SK-N-SH (cell line): ENCODE measurements at regions not wholly inside any gene's neighbourhood (a gene's known extent, or its start where the extent isn't known, plus 50 kb on each side); places are given as distances from the start of the nearest gene placed in this dataset.
A peak's percentile ranks its signal among the peaks of the same experiment; 100 is the strongest.

Experiments used
- CTCF ChIA-PET: fragments of 300-600, 350-600 bp; formaldehyde crosslinking; extraction: SDS; loops from one replicate; lab custom pipeline; 2021; lab: Yijun Ruan, JAX
- POLR2A ChIA-PET: fragments of 350-600 bp; sonication (Branson Sonifier 250); formaldehyde crosslinking; extraction: SDS; loops from one replicate; lab custom pipeline; 2020; ENCODE audit warnings: antibody characterized with exemption, inconsistent platforms; lab: Yijun Ruan, JAX
- DNase-seq: peaks from one replicate; pipeline ENCODE4 v3.0.0; 2012
- H2AFZ ChIP-seq: fragments of 200-600 bp; sonication (generic); 2 replicates; pipeline ENCODE4 v1.8.1; 2016; ENCODE audit warnings: antibody characterized with exemption, mild to moderate bottlenecking, low read depth
- H3F3A ChIP-seq: fragments of 200-600 bp; sonication (generic); replicated peaks from 2 replicates; pipeline ENCODE3; 2016; ENCODE audit warnings: antibody characterized with exemption, mild to moderate bottlenecking; ENCODE audit not compliant: insufficient read depth
- H3K27ac ChIP-seq, 2 experiments: fragments of 200-500 bp in 1 of 2; fragments of 200-600 bp in 1 of 2; sonication (Bioruptor generic) in 1 of 2; sonication (generic), shearing (Covaris generic) in 1 of 2; 2 replicates each; pipeline versions ENCODE4 v1.5.1 to v1.6.1; 2014 to 2016; ENCODE audit warnings: low read depth in 2 of 2, inconsistent platforms in 1 of 2, low read length in 1 of 2, mild to moderate bottlenecking in 1 of 2, mixed read lengths in 1 of 2
- H3K27me3 ChIP-seq: fragments of 200-600 bp; sonication (generic), shearing (Covaris generic); 2 replicates; pipeline ENCODE4 v1.6.1; 2016; ENCODE audit warnings: mixed run types; ENCODE audit not compliant: insufficient read depth
- H3K36me3 ChIP-seq, 2 experiments: fragments of 200-500 bp in 1 of 2; fragments of 200-600 bp in 1 of 2; sonication (Bioruptor generic) in 1 of 2; sonication (generic) in 1 of 2; replicated peaks in 1 of 2; 2 replicates each; pipeline versions ENCODE3 to v1.5.1; 2014 to 2016; ENCODE audit warnings: low read length in 1 of 2, mild to moderate bottlenecking in 1 of 2; ENCODE audit not compliant: insufficient read depth in 2 of 2, control insufficient read depth in 1 of 2
- H3K4me1 ChIP-seq, 2 experiments: fragments of 200-500 bp in 1 of 2; fragments of 200-600 bp in 1 of 2; sonication (Bioruptor generic) in 1 of 2; sonication (generic), shearing (Covaris generic) in 1 of 2; 2 replicates each; pipeline versions ENCODE4 v1.5.1 to v1.6.1; 2014 to 2016; ENCODE audit warnings: low read depth in 1 of 2, low read length in 1 of 2, mixed run types in 1 of 2; ENCODE audit not compliant: insufficient read depth in 2 of 2, control insufficient read depth in 1 of 2
- H3K4me2 ChIP-seq: fragments of 200-600 bp; sonication (generic), shearing (Covaris generic); 2 replicates; pipeline ENCODE4 v1.6.1; 2017; ENCODE audit warnings: mixed run types
- H3K4me3 ChIP-seq, 2 experiments: fragments of 200-500 bp in 1 of 2; fragments of 200-600 bp in 1 of 2; sonication (Bioruptor generic) in 1 of 2; sonication (generic), shearing (Covaris generic) in 1 of 2; 2 replicates each; pipeline versions ENCODE4 v1.5.1 to v1.8.1; 2014 to 2016; ENCODE audit warnings: low read depth in 2 of 2, inconsistent platforms in 1 of 2, low read length in 1 of 2, mild to moderate bottlenecking in 1 of 2, mixed read lengths in 1 of 2, moderate library complexity in 1 of 2
- H3K79me2 ChIP-seq: fragments of 200-600 bp; sonication (generic); 2 replicates; pipeline ENCODE4 v1.8.1; 2017; ENCODE audit warnings: mild to moderate bottlenecking; ENCODE audit not compliant: insufficient read depth
- H3K9ac ChIP-seq: fragments of 200-600 bp; sonication (generic); 2 replicates; pipeline ENCODE4 v1.6.1; 2017; ENCODE audit warnings: mixed run types
- H3K9me2 ChIP-seq: fragments of 200-600 bp; sonication (generic); 2 replicates; pipeline ENCODE4 v1.6.1; 2017; ENCODE audit warnings: mixed run types
- H3K9me3 ChIP-seq: fragments of 200-600 bp; sonication (generic); 2 replicates; pipeline ENCODE4 v1.6.1; 2017; ENCODE audit warnings: mixed run types, mild to moderate bottlenecking, moderate library complexity
- H4K20me1 ChIP-seq: fragments of 200-600 bp; sonication (generic); 2 replicates; pipeline ENCODE4 v1.6.1; 2017; ENCODE audit warnings: mild to moderate bottlenecking, mixed run types; ENCODE audit not compliant: insufficient read depth
- CHD2 ChIP-seq: fragments of 150-350 bp; IDR thresholded peaks from 2 replicates; pipeline ENCODE4 v1.6.1; 2018; ENCODE audit warnings: low read length; ENCODE audit not compliant: partially characterized antibody
- CTCF ChIP-seq: fragments of 200-600 bp; sonication (generic); IDR thresholded peaks from 2 replicates; pipeline ENCODE4 v1.6.1; 2017; ENCODE audit warnings: antibody characterized with exemption, mild to moderate bottlenecking, moderate library complexity
- ELF1 ChIP-seq: IDR thresholded peaks from 2 replicates; pipeline ENCODE4 v1.4.0; 2012
- MAX ChIP-seq: IDR thresholded peaks from 2 replicates; pipeline ENCODE4 v1.4.0; 2012; ENCODE audit warnings: low read depth
- NFIC ChIP-seq: IDR thresholded peaks from 2 replicates; pipeline ENCODE4 v1.4.0; 2012; ENCODE audit warnings: borderline replicate concordance
- PBX3 ChIP-seq: IDR thresholded peaks from 2 replicates; pipeline ENCODE4; 2012
- RCOR1 ChIP-seq: fragments of 150-350 bp; IDR thresholded peaks from 2 replicates; pipeline ENCODE4 v1.6.1; 2017; ENCODE audit warnings: antibody characterized with exemption, low read length
- REST ChIP-seq: IDR thresholded peaks from 2 replicates; pipeline ENCODE4 v1.6.1; 2012; ENCODE audit warnings: mild to moderate bottlenecking, low read depth, low read length, moderate library complexity
- RFX5 ChIP-seq: IDR thresholded peaks from 2 replicates; pipeline ENCODE4 v1.6.1; 2012; ENCODE audit warnings: mild to moderate bottlenecking, improper control_type of control experiment, low read length
- SMC3 ChIP-seq: IDR thresholded peaks from 2 replicates; pipeline ENCODE4 v1.6.1; 2012; ENCODE audit warnings: low read depth, low read length, improper control_type of control experiment
- TAF1 ChIP-seq: IDR thresholded peaks from 2 replicates; pipeline ENCODE4 v1.6.1; 2012; ENCODE audit warnings: low read depth, mild to moderate bottlenecking, low read length, moderate library complexity, borderline replicate concordance
- TCF12 ChIP-seq: IDR thresholded peaks from 2 replicates; pipeline ENCODE4 v1.4.0; 2012
- USF2 ChIP-seq: fragments of 150-350 bp; IDR thresholded peaks from 2 replicates; pipeline ENCODE4 v1.6.1; 2017; ENCODE audit warnings: antibody characterized with exemption, low read length, low read depth, borderline replicate concordance
- WGBS: methylation state at CpG from one replicate; pipeline ENCODE4 v1.1.6; 2017; ENCODE audit warnings: low lambda C conversion rate; 5-methylcytosine and 5-hydroxymethylcytosine counted together

GRCh38 chr6:49329186-49329585 lies 133.9 kb downstream of the MMUT start:
- CTCF ChIA-PET, result interaction anchor here (1.0 kb wide), 1 partner anchor 8 kb away, joined by 3 read pairs; no protein-coding TSS in a partner anchor
- Histone ChIP-seq H3K9ac (no peak overlapping the region), H3K27me3 (no peaks in the 10 kb centered on the region), H2AFZ (no peak overlapping the region), H3K27ac (peak overlapping the region in 1 of 2 experiments; percentile 79; a peak in 2 of 4 replicates), H3K4me3 (no peak overlapping the region), H3K79me2 (no peaks in the 10 kb centered on the region), H3F3A (peaks cover 6% of the 10 kb centered on the region), H4K20me1 (no peaks in the 10 kb centered on the region), H3K9me2 (no peaks in the 10 kb centered on the region), H3K9me3 (no peaks in the 10 kb centered on the region), H3K4me1 (peaks cover 4 to 7% of the 10 kb centered on the region in 2 experiments; a peak in 3 of 4 replicates), H3K36me3 (no peaks in the 10 kb centered on the region), H3K4me2 (no peak overlapping the region)
- no peak for DNase-seq
- WGBS, result 59% methylated on average over 3 of the region's 3 CpGs
- TF ChIP-seq CHD2 (no peak), TCF12 (no peak), MAX (no peak), PBX3 (no peak), REST (no peak), ELF1 (no peak), TAF1 (no peak), CTCF (no peak), USF2 (no peak), RCOR1 (no peak), RFX5 (no peak), SMC3 (no peak), NFIC (no peak)
- POLR2A ChIA-PET, result no interaction called here
